ENCODE measurements at regions not wholly inside any gene's neighbourhood (a gene's known extent, or its start where the extent isn't known, plus 50 kb on each side); places are given as distances from the start of the nearest gene placed in this dataset.

DNA sequence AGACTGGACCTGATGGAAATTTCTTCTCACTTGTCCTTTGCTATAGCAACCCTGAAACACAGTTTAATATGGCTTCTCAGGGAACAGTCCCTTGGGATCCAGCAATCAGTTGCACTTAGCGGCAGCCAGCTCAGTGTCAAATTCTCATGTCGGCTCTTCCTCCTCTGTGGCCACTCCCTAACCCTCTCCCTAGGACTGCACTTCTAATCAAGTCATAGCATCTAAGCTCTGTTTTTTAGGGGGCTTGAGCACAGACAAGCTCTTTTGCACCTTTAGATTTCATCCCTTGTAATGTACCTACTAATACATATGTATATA lies 250.5 kb upstream of the TLE3 start:
- no peak for DNase-seq (ENCODE audit: low read depth, low spot score)
- Histone ChIP-seq H3K27ac (no peak overlapping the region), H3K9me3 (ENCODE audit: low read depth, low read length) (no peaks in the 10 kb centered on the region), H3K36me3 (ENCODE audit: insufficient read depth, low read length) (no peaks in the 10 kb centered on the region), H3K9ac (ENCODE audit: insufficient read length) (no peak overlapping the region), H3K4me3 (no peak overlapping the region)
- no peak for TF ChIP-seq POLR2AphosphoS5 (IDR thresholded peaks at IDR 0.05; ENCODE audit: borderline replicate concordance, low read depth, low read length)
- no peak for TF ChIP-seq EZH2 (IDR thresholded peaks at IDR 0.05)
- no peak for TF ChIP-seq FOXP2 (optimal IDR thresholded peaks at IDR 0.05; ENCODE audit: control extremely low read depth, extremely low read length, insufficient read depth)

DNA sequence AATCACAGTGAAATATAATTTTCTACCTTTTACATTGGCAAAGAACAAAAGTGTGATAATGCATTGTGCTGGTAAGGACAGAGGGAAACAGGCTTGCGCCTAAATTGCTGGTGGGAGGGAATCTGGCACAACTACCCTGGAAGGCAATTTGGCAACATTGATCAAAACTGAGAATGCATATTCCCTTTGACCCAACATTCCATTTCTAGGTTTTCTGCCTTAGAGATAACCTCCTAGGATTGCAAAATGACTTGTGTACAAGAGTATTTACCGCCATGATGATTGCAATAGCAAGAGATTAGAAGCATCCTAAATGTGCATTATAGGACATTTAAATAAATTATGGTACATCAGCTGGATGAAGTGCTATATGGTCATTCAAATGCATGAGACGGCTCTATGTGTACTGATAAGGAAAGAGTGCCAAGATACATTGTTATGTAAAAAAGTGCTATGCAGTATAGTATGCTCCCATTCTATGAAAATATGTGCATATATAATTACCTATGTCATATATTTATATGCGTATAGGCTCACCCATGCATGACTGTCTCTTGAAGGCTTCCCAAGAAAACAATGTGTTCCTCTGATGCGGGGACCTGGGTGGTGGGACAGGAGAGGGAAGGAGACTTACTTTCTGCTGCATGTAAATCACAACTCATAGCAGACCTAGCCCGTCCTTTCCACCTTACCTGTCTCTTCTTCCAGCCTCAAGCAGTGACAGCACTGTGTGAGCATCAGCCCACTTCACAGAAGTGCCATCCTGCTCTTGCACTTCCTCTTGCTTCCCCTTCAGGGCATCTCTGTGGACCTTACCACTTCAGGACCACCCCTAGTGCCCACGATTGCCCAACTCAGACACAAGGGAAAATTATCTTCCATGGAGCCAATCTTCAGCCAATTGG lies 249.9 kb upstream of the TLE3 start:
- Histone ChIP-seq H3K9me3 (ENCODE audit: low read depth, low read length) (no peaks in the 10 kb centered on the region), H3K4me3 (no peak overlapping the region), H3K36me3 (ENCODE audit: insufficient read depth, low read length) (no peaks in the 10 kb centered on the region), H3K27ac (no peak overlapping the region), H3K9ac (ENCODE audit: insufficient read length) (no peak overlapping the region)
- DNase-seq (ENCODE audit: low read depth, low spot score), result no peak
- TF ChIP-seq FOXP2 (optimal IDR thresholded peaks at IDR 0.05; ENCODE audit: control extremely low read depth, extremely low read length, insufficient read depth) (no peak), EZH2 (IDR thresholded peaks at IDR 0.05) (no peak), POLR2AphosphoS5 (IDR thresholded peaks at IDR 0.05; ENCODE audit: borderline replicate concordance, low read depth, low read length) (no peak)

DNA sequence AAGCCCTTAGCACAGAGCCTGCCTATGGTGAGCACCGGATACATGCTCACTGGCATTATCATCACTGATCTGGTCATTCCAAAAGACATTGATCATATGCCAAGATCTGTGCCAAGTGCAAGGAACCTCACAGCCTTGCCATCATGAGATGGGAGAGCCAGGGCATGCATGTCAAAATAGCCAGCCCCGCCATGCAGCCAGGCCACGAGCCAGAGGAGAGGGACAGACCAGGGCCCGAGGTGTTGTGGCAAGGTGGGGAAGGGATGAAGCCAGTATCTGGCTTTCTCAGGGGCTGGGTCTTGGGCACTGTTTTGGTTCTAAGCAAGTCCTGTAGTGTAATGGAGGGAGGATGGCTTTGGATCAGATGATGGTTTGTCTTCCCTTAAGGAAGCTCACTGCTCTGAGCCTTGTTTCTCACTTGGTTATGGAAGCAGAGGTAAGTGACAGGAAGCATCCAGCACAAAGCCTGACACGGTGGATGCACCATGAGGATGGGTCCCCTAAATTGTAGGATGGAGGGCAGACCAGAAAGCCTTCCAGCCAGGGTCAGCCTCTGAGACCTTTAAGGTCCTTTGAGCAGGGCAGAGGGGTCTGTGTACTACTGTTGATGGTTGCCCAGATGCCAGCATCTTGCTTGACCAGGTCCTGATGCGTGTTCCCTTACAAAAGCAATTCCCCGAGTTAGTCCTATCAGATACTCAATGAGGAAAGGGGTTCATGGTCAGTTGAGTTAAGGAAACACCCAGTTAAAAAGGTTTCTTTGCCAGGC lies 247.7 kb upstream of the TLE3 start:
- H3K36me3 ChIP-seq (ENCODE audit: insufficient read depth, low read length), result no peaks in the 10 kb centered on the region

DNA sequence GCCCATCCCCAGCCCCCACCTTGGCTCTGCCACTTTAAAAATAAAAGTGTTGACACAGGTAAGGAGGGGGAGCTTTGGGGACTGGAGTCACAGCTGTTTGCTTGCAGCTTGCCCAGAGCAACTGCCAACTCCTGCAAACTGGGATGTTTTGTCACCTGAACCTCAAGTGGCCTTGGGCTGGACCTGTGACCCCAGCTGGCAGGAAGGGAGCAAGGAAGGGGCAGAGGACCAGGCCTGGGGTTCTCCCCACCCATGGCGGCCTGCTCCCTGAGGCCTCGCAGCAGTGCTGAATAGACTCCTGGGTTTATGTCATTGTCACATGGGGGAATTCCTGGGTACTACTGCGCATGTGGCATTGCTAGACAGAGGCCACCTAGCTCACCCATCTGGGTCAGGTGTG lies 246.9 kb upstream of the TLE3 start:
- TF ChIP-seq FOXP2 (optimal IDR thresholded peaks at IDR 0.05; ENCODE audit: control extremely low read depth, extremely low read length, insufficient read depth), result no peak
- no peak for TF ChIP-seq EZH2 (IDR thresholded peaks at IDR 0.05)
- no peak for TF ChIP-seq POLR2AphosphoS5 (IDR thresholded peaks at IDR 0.05; ENCODE audit: borderline replicate concordance, low read depth, low read length)
- no peak overlapping the region for H3K27ac ChIP-seq
- H3K4me3 ChIP-seq, result no peak overlapping the region
- no peaks in the 10 kb centered on the region for H3K9me3 ChIP-seq (ENCODE audit: low read depth, low read length)
- no peak for DNase-seq (ENCODE audit: low read depth, low spot score)
- no peaks in the 10 kb centered on the region for H3K36me3 ChIP-seq (ENCODE audit: insufficient read depth, low read length)
- H3K9ac ChIP-seq (ENCODE audit: insufficient read length), result no peak overlapping the region

More for the DNA sequence above, 247.7 kb upstream of the TLE3 start:
- Histone ChIP-seq H3K27ac (no peak overlapping the region), H3K9ac (ENCODE audit: insufficient read length) (no peak overlapping the region), H3K4me3 (no peak overlapping the region), H3K9me3 (ENCODE audit: low read depth, low read length) (no peaks in the 10 kb centered on the region)
- no peak for DNase-seq (ENCODE audit: low read depth, low spot score)
- TF ChIP-seq POLR2AphosphoS5 (IDR thresholded peaks at IDR 0.05; ENCODE audit: borderline replicate concordance, low read depth, low read length) (no peak), FOXP2 (optimal IDR thresholded peaks at IDR 0.05; ENCODE audit: control extremely low read depth, extremely low read length, insufficient read depth) (no peak), EZH2 (IDR thresholded peaks at IDR 0.05) (no peak)

DNA sequence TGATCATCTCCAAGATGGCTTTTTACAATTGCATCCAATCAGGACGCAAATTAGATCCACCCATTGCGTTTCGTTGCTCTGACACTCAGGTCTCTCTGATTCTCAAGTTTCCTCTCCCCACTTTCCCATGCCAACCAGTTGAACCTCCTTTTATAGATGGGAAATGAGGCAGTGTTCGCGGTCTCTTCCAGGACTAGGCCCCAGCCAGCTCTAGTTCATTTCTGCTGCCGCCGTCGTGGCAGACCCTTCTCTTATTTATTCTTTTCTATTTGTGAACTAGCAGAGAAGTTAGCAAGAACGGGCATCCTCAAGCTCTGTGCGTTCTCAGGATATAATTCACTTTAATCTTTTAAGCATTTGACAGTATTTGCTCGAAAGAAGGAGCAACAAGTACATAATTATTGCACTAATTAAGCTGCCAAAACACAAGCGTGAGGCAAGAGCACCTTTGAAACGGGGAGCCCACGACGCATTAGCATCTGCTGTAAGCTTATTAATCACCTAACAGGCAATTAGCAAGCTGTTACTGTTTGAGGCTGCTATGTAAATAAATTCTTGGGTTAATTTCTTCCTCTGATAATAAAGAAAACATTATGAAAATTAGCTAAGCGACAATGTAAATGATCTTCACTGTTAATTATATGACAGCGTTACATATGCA lies 246.4 kb upstream of the TLE3 start:
- no peaks in the 10 kb centered on the region for H3K9me3 ChIP-seq (ENCODE audit: low read depth, low read length)
- TF ChIP-seq POLR2AphosphoS5 (IDR thresholded peaks at IDR 0.05; ENCODE audit: borderline replicate concordance, low read depth, low read length) (no peak), FOXP2 (optimal IDR thresholded peaks at IDR 0.05; ENCODE audit: control extremely low read depth, extremely low read length, insufficient read depth) (no peak), EZH2 (IDR thresholded peaks at IDR 0.05) (no peak)
- no peak overlapping the region for H3K27ac ChIP-seq
- H3K36me3 ChIP-seq (ENCODE audit: insufficient read depth, low read length), result no peaks in the 10 kb centered on the region
- no peak for DNase-seq (ENCODE audit: low read depth, low spot score)
- no peak overlapping the region for H3K9ac ChIP-seq (ENCODE audit: insufficient read length)
- no peak overlapping the region for H3K4me3 ChIP-seq

DNA sequence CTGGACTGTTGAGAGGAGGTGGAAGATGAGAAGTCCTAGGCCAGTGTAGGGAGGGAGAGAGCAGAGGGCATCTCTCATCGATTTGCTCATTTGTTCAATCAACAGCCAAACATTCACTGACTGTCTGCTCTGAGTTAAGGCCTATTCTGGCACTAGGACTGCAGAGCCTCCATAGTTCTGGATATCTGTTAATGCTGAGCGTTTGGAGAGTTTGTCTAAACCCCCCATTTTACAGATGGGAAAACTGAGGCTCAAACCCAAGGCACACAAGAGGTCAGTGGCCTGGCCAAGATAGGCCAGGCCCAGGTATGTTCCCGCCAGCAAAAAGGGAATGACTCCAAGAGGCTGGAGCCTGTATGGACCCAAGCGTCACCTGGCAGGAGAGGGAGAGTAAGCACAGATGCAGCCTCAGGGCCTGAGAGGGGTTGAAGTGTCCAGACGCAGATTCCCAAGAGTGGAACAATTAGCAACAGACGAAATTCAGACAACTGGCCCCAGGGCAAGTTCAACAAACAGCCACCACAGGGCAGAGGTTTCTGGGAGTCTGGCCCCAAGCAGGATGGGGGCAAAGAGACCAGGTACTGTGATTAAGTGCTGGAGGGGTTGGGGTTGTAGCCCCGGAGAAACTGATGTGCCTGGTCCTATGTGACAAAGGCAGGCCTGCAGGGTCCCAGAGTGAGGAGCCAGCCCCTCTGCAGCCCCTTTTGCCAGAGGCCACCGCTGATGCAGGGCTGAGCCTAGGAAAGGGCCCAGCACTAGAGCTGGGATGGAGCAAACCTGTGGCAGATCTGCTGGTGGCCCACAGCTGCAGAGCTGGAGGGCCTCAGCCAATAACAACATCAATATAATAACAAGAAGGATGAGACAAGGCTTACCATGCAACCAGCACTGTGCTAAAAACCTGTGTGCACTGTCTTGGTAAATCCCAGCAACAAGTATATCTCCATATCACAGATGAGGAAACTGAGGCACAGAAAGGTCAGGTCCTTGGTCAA lies 245.1 kb upstream of the TLE3 start:
- Histone ChIP-seq H3K27ac (no peak overlapping the region), H3K36me3 (ENCODE audit: insufficient read depth, low read length) (no peaks in the 10 kb centered on the region)

DNA sequence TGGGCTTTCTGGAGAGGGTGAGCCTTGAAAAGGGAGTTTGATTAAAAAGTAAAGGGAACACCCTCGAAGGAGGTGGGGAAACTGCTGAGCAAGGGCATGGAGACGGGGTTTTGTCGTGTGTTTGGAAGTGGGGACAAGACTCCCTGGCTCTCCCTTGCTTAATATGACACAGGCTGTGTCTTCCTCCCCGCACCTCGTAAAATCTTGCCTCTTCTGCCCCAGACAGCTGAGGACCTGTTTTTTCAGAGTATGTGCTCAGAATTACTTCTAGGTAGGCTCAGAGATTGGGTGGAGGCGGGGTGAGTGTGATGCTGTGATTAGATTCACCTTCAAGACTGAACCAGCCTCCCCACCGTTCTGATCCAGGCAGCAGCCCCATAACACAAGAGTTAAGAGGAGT lies 244.4 kb upstream of the TLE3 start:
- H3K9me3 ChIP-seq (ENCODE audit: low read depth, low read length), result no peaks in the 10 kb centered on the region
- H3K4me3 ChIP-seq, result no peak overlapping the region
- DNase-seq (ENCODE audit: low read depth, low spot score), result no peak
- H3K36me3 ChIP-seq (ENCODE audit: insufficient read depth, low read length), result no peaks in the 10 kb centered on the region
- TF ChIP-seq FOXP2 (optimal IDR thresholded peaks at IDR 0.05; ENCODE audit: control extremely low read depth, extremely low read length, insufficient read depth) (no peak), EZH2 (IDR thresholded peaks at IDR 0.05) (no peak), POLR2AphosphoS5 (IDR thresholded peaks at IDR 0.05; ENCODE audit: borderline replicate concordance, low read depth, low read length) (no peak)
- no peak overlapping the region for H3K9ac ChIP-seq (ENCODE audit: insufficient read length)
- no peak overlapping the region for H3K27ac ChIP-seq

More for the DNA sequence above, 245.1 kb upstream of the TLE3 start:
- TF ChIP-seq POLR2AphosphoS5 (IDR thresholded peaks at IDR 0.05; ENCODE audit: borderline replicate concordance, low read depth, low read length), result no peak
- TF ChIP-seq FOXP2 (optimal IDR thresholded peaks at IDR 0.05; ENCODE audit: control extremely low read depth, extremely low read length, insufficient read depth), result no peak
- TF ChIP-seq EZH2 (IDR thresholded peaks at IDR 0.05), result no peak
- Histone ChIP-seq H3K9me3 (ENCODE audit: low read depth, low read length) (no peaks in the 10 kb centered on the region), H3K9ac (ENCODE audit: insufficient read length) (no peak overlapping the region), H3K4me3 (no peak overlapping the region)
- no peak for DNase-seq (ENCODE audit: low read depth, low spot score)

All from SK-N-MC (cell line).